ENCODE measurements at regions not wholly inside any gene's neighbourhood (a gene's known extent, or its start where the extent isn't known, plus 50 kb on each side); places are given as distances from the start of the nearest gene placed in this dataset.
"Not testable (repeated sequence)": the region's sequence is repeated elsewhere in the genome, so short reads cannot be mapped to it uniquely, and the experiment has no call there.

- no peak for TF ChIP-seq POLR2A (IDR thresholded peaks at IDR 0.05)
- TF ChIP-seq, protein P1, sequence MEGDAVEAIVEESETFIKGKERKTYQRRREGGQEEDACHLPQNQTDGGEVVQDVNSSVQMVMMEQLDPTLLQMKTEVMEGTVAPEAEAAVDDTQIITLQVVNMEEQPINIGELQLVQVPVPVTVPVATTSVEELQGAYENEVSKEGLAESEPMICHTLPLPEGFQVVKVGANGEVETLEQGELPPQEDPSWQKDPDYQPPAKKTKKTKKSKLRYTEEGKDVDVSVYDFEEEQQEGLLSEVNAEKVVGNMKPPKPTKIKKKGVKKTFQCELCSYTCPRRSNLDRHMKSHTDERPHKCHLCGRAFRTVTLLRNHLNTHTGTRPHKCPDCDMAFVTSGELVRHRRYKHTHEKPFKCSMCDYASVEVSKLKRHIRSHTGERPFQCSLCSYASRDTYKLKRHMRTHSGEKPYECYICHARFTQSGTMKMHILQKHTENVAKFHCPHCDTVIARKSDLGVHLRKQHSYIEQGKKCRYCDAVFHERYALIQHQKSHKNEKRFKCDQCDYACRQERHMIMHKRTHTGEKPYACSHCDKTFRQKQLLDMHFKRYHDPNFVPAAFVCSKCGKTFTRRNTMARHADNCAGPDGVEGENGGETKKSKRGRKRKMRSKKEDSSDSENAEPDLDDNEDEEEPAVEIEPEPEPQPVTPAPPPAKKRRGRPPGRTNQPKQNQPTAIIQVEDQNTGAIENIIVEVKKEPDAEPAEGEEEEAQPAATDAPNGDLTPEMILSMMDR (IDR thresholded peaks at IDR 0.05), result no peak
- Histone ChIP-seq H3K27me3 (no peaks in the 10 kb centered on the region), H3K36me3 (no peaks in the 10 kb centered on the region), H3K4me1 (no peaks in the 10 kb centered on the region), H3K4me3 (no peak overlapping the region), H3K9me3 (no peaks in the 10 kb centered on the region), H3K27ac (no peak overlapping the region)
- DNase-seq, result no peak
- intact Hi-C loops (cut with DNase I), result no loop called here
- ATAC-seq, result no peak
- WGBS (ENCODE audit: insufficient coverage, low coverage, low lambda C conversion rate, missing lambda C conversion rate), result 71% methylated on average over 1 of the region's 1 CpG
Observed at GRCh38 chr9:7313389-7313788, 486.2 kb downstream of the DMAC1 start.

- DNase-seq; H3K36me3 ChIP-seq; intact Hi-C loops (cut with DNase I); ATAC-seq; H3K9me3 ChIP-seq; H3K27ac ChIP-seq; H3K4me3 ChIP-seq; H3K27me3 ChIP-seq; H3K4me1 ChIP-seq: not testable (repeated sequence)
- WGBS (ENCODE audit: insufficient coverage, low coverage, low lambda C conversion rate, missing lambda C conversion rate), result 68% methylated on average over 7 of the region's 7 CpGs
Observed at GRCh38 chr9:7309051-7309450, 490.5 kb downstream of the DMAC1 start.

DNA sequence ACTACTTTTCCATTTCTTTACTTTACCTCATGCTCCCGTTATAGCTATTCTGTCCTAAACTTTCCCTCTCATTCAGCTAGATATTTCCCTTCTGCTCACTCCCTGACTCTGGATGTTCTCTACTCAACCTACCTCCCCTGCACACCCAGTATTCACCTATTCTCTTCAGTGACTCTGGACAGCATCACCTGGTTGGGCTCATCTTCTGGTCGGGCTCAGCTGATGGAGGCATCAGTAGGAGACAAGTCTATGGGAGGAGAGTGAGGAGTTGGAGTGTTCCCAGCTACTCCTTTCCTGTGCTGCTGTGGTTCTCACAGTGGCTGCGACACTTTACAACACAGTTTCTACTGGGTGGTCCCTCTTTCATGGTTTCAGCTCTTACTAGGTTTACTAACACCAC, 493.9 kb downstream of the DMAC1 start:
- 58% methylated on average over 3 of the region's 3 CpGs for WGBS (ENCODE audit: insufficient coverage, low coverage, low lambda C conversion rate, missing lambda C conversion rate)
- H3K27ac ChIP-seq, result no peak overlapping the region
- no peaks in the 10 kb centered on the region for H3K36me3 ChIP-seq
- ATAC-seq (no peak), DNase-seq (no peak)
- intact Hi-C loops (cut with DNase I), result no loop called here
- H3K9me3 ChIP-seq, result no peaks in the 10 kb centered on the region
- TF ChIP-seq, protein P1 (IDR thresholded peaks at IDR 0.05), result no peak
- TF ChIP-seq POLR2A (IDR thresholded peaks at IDR 0.05), result no peak
- no peak overlapping the region for H3K4me3 ChIP-seq
- H3K4me1 ChIP-seq, result no peaks in the 10 kb centered on the region
- no peaks in the 10 kb centered on the region for H3K27me3 ChIP-seq

- no peak overlapping the region for H3K27ac ChIP-seq
- DNase-seq (no peak), ATAC-seq (no peak)
- intact Hi-C loops (cut with DNase I), result no loop called here
- H3K36me3 ChIP-seq, result no peaks in the 10 kb centered on the region
- H3K4me1 ChIP-seq, result no peaks in the 10 kb centered on the region
- no peak overlapping the region for H3K4me3 ChIP-seq
- no peaks in the 10 kb centered on the region for H3K27me3 ChIP-seq
- H3K9me3 ChIP-seq, result no peaks in the 10 kb centered on the region
- TF ChIP-seq POLR2A (IDR thresholded peaks at IDR 0.05), result no peak
- TF ChIP-seq, protein P1 (IDR thresholded peaks at IDR 0.05), result no peak
- WGBS (ENCODE audit: insufficient coverage, low coverage, low lambda C conversion rate, missing lambda C conversion rate), result 29% methylated on average over 4 of the region's 5 CpGs
Observed at GRCh38 chr9:7304627-7304995, 495.0 kb downstream of the DMAC1 start.

DNA sequence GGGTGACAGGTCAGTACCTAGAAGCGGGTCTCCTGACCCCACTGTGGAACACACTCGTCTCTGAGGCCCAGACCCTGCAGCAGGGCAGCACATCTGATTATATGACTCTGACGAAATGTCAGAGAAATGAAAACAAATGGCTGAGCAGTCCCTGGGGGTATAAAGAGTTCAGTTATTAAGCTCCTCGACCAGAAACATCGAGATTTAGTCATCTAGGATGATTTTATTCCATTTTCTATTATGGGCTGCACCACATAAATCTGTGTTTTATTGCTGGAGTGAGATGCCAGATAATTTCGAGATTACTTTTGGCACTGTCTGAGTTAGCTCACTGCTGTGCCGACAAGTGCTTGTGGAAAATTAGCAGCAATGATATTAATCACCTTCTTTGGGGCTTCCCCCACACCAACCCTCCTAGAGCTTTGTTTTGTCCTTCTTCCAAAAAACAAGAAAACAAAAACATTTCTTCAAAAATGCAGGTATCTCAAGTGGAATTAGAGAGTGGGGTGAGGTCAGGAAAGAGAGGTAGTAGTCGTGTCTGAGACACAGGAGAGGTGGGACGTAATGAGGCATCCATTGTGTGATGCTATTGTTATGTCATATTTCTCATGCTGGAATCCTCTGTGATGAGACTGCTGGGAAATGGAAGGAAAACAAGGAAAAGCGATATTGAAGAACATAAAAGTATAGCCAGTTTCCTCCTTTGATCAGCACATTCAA, 495.5 kb downstream of the DMAC1 start:
- Histone ChIP-seq H3K36me3 (no peaks in the 10 kb centered on the region), H3K27me3 (no peaks in the 10 kb centered on the region), H3K4me3 (no peak overlapping the region), H3K9me3 (no peaks in the 10 kb centered on the region), H3K4me1 (no peaks in the 10 kb centered on the region), H3K27ac (no peak overlapping the region)
- TF ChIP-seq POLR2A (IDR thresholded peaks at IDR 0.05), result no peak
- TF ChIP-seq, protein P1 (IDR thresholded peaks at IDR 0.05), result no peak
- intact Hi-C loops (cut with DNase I), result no loop called here
- DNase-seq, result no peak
- whole genome bisulfite sequencing (ENCODE audit: insufficient coverage, low coverage, low lambda C conversion rate, missing lambda C conversion rate), result 49% methylated on average over 10 of the region's 10 CpGs
- ATAC-seq, result no peak

Measured in right lobe of liver (tissue), 6 donors.